Esophagus squamous epithelium (tissue), 4 donors: ENCODE measurements at regions not wholly inside any gene's neighbourhood (a gene's known extent, or its start where the extent isn't known, plus 50 kb on each side); places are given as distances from the start of the nearest gene placed in this dataset.

Source experiments
- POLR2A ChIP-seq, 4 donors: fragments of 450-650 bp; IDR thresholded peaks; one replicate each; pipeline ENCODE4 v1.6.1; 2017; ENCODE audit warnings: antibody characterized with exemption in 4 of 4, mild to moderate bottlenecking in 4 of 4, moderate library complexity in 3 of 4
- TF ChIP-seq, protein P1 (sequence below), 6 experiments: fragments of 450-650 bp in 4 of 6; fragments of 200-600 bp in 2 of 6; sonication (generic) in 2 of 6; IDR thresholded peaks; one replicate each; pipeline ENCODE4 v1.5.1; 2016 to 2019; ENCODE audit warnings: antibody characterized with exemption in 6 of 6, mild to moderate bottlenecking in 4 of 6, moderate library complexity in 4 of 6

DNA sequence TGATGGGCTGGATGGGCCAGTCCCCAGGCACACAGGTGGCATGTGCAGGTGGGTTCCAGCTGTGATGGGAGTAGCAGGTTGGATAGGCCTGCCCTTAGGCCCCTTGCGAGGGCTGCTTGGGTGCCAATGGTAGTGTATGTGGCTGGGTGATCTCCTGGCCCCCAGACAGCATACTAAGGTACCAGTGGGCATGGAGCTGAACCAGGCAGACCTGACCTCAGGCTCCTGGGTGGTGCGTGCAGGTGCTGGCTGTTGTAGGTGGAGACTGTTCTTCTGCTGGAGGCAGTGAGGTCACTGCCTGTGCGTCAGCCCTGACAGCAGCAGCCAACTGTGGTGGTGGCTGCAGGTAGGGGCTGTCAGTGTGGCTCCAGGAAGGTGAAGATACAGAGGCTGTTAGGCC, 384.7 kb downstream of the ANKRD7 start:
- TF ChIP-seq, protein P1, sequence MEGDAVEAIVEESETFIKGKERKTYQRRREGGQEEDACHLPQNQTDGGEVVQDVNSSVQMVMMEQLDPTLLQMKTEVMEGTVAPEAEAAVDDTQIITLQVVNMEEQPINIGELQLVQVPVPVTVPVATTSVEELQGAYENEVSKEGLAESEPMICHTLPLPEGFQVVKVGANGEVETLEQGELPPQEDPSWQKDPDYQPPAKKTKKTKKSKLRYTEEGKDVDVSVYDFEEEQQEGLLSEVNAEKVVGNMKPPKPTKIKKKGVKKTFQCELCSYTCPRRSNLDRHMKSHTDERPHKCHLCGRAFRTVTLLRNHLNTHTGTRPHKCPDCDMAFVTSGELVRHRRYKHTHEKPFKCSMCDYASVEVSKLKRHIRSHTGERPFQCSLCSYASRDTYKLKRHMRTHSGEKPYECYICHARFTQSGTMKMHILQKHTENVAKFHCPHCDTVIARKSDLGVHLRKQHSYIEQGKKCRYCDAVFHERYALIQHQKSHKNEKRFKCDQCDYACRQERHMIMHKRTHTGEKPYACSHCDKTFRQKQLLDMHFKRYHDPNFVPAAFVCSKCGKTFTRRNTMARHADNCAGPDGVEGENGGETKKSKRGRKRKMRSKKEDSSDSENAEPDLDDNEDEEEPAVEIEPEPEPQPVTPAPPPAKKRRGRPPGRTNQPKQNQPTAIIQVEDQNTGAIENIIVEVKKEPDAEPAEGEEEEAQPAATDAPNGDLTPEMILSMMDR (IDR thresholded peaks at IDR 0.05) = no peak
- no peak for TF ChIP-seq POLR2A (IDR thresholded peaks at IDR 0.05)
